ENCODE measurements at regions not wholly inside any gene's neighbourhood (a gene's known extent, or its start where the extent isn't known, plus 50 kb on each side); places are given as distances from the start of the nearest gene placed in this dataset.

DNA sequence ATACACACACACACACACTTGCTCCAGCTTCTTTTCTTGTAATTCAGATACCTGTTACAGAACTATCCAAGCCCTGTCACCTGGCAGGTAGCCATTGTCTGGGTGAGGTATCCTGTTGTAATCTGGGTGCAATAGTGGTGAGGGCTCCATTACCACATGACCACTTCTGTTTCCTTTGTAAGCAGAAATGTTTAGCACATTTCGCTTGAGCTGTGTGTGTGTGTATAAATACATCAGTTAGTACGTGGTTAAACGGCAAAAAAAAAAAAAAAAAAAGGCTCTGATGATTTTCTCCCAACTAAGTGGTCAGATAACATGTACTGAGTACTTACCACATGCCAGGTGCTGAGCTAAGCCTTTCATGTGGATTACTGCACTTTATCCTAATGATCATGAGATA is 129.3 kb upstream of the SSTR1 start:
- TF ChIP-seq RFX5 (IDR thresholded peaks at IDR 0.05; ENCODE audit: low read depth, low read length), result no peak
- TF ChIP-seq ZNF274 (CRISPR knock-in tag; IDR thresholded peaks at IDR 0.05), result no peak
- TF ChIP-seq JUND (CRISPR knock-in tag; IDR thresholded peaks at IDR 0.05), result no peak
- no peak for TF ChIP-seq TEAD3 (CRISPR knock-in tag; optimal IDR thresholded peaks at IDR 0.05; ENCODE audit: borderline replicate concordance)
- TF ChIP-seq, protein P1, sequence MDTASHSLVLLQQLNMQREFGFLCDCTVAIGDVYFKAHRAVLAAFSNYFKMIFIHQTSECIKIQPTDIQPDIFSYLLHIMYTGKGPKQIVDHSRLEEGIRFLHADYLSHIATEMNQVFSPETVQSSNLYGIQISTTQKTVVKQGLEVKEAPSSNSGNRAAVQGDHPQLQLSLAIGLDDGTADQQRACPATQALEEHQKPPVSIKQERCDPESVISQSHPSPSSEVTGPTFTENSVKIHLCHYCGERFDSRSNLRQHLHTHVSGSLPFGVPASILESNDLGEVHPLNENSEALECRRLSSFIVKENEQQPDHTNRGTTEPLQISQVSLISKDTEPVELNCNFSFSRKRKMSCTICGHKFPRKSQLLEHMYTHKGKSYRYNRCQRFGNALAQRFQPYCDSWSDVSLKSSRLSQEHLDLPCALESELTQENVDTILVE (CRISPR knock-in tag; IDR thresholded peaks at IDR 0.05), result no peak
- TF ChIP-seq ZNF331 (CRISPR knock-in tag; IDR thresholded peaks at IDR 0.05), result no peak
- TF ChIP-seq, protein P2, sequence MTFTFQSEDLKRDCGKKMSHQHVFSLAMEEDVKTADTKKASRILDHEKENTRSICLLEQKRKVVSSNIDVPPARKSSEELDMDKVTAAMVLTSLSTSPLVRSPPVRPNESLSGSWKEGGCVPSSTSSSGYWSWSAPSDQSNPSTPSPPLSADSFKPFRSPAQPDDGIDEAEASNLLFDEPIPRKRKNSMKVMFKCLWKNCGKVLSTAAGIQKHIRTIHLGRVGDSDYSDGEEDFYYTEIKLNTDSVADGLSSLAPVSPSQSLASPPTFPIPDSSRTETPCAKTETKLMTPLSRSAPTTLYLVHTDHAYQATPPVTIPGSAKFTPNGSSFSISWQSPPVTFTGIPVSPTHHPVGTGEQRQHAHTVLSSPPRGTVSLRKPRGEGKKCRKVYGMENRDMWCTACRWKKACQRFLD (CRISPR knock-in tag; IDR thresholded peaks at IDR 0.05; ENCODE audit: borderline replicate concordance), result no peak
- TF ChIP-seq, protein P3, sequence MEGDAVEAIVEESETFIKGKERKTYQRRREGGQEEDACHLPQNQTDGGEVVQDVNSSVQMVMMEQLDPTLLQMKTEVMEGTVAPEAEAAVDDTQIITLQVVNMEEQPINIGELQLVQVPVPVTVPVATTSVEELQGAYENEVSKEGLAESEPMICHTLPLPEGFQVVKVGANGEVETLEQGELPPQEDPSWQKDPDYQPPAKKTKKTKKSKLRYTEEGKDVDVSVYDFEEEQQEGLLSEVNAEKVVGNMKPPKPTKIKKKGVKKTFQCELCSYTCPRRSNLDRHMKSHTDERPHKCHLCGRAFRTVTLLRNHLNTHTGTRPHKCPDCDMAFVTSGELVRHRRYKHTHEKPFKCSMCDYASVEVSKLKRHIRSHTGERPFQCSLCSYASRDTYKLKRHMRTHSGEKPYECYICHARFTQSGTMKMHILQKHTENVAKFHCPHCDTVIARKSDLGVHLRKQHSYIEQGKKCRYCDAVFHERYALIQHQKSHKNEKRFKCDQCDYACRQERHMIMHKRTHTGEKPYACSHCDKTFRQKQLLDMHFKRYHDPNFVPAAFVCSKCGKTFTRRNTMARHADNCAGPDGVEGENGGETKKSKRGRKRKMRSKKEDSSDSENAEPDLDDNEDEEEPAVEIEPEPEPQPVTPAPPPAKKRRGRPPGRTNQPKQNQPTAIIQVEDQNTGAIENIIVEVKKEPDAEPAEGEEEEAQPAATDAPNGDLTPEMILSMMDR (CRISPR knock-in tag; IDR thresholded peaks at IDR 0.05), result no peak
- TF ChIP-seq, protein P4, sequence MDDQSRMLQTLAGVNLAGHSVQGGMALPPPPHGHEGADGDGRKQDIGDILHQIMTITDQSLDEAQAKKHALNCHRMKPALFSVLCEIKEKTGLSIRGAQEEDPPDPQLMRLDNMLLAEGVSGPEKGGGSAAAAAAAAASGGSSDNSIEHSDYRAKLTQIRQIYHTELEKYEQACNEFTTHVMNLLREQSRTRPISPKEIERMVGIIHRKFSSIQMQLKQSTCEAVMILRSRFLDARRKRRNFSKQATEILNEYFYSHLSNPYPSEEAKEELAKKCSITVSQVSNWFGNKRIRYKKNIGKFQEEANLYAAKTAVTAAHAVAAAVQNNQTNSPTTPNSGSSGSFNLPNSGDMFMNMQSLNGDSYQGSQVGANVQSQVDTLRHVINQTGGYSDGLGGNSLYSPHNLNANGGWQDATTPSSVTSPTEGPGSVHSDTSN (CRISPR knock-in tag; IDR thresholded peaks at IDR 0.05; ENCODE audit: borderline replicate concordance), result no peak
